GM12878 (cell line): ENCODE measurements at regions not wholly inside any gene's neighbourhood (a gene's known extent, or its start where the extent isn't known, plus 50 kb on each side); places are given as distances from the start of the nearest gene placed in this dataset.

ENCODE experiments used
- E2F4 ChIP-seq: IDR thresholded peaks from 2 replicates; pipeline ENCODE4 v1.6.1; 2012; ENCODE audit warnings: low read depth, low read length, improper control_type of control experiment
- E4F1 ChIP-seq: fragments of 450-650 bp; IDR thresholded peaks from 2 replicates; pipeline ENCODE4 v1.6.1; 2018; ENCODE audit warnings: borderline replicate concordance, mild to moderate bottlenecking; ENCODE audit not compliant: partially characterized antibody
- EED ChIP-seq: sonication (generic); IDR thresholded peaks from 2 replicates; pipeline ENCODE4 v1.6.1; 2016; ENCODE audit warnings: antibody characterized with exemption, low read depth
- ELK1 ChIP-seq: IDR thresholded peaks from 2 replicates; pipeline ENCODE4 v1.6.1; 2012; ENCODE audit warnings: low read depth, low read length, improper control_type of control experiment
- ESRRA ChIP-seq: IDR thresholded peaks from 2 replicates; pipeline ENCODE4 v1.6.1; 2012; ENCODE audit warnings: mild to moderate bottlenecking, low read length, improper control_type of control experiment
- FOXK2 ChIP-seq: fragments of 450-650 bp; IDR thresholded peaks from 2 replicates; pipeline ENCODE4 v1.6.1; 2017; ENCODE audit warnings: mild to moderate bottlenecking, moderate library complexity
- HCFC1 ChIP-seq: fragments of 150-350 bp; IDR thresholded peaks from 2 replicates; pipeline ENCODE4 v1.6.1; 2014; ENCODE audit warnings: low read length
- IRF3 ChIP-seq: fragments of 450-650 bp; IDR thresholded peaks from 2 replicates; pipeline ENCODE4 v1.6.1; 2014; ENCODE audit warnings: mild to moderate bottlenecking
- NRF1 ChIP-seq: conservative IDR thresholded peaks from 2 replicates; pipeline ENCODE4 v1.6.1; 2011; ENCODE audit warnings: mild to moderate bottlenecking, low read depth, low read length, improper control_type of control experiment
- PAX5 ChIP-seq: IDR thresholded peaks from 2 replicates; pipeline ENCODE4 v1.6.1; 2011; ENCODE audit warnings: low read depth, low read length, borderline replicate concordance
- PKNOX1 ChIP-seq: fragments of 450-650 bp; IDR thresholded peaks from 2 replicates; pipeline ENCODE4 v1.6.1; 2016; ENCODE audit warnings: mild to moderate bottlenecking
- RCOR1 ChIP-seq: conservative IDR thresholded peaks from 2 replicates; pipeline ENCODE4 v1.6.1; 2012; ENCODE audit warnings: low read depth, low read length, improper control_type of control experiment
- SKIL ChIP-seq: fragments of 450-650 bp; IDR thresholded peaks from 2 replicates; pipeline ENCODE4 v1.6.1; 2017; ENCODE audit warnings: mild to moderate bottlenecking, low read depth, inconsistent platforms; ENCODE audit not compliant: poor library complexity, severe bottlenecking
- SUZ12 ChIP-seq: fragments of 200-600 bp; sonication (generic); IDR thresholded peaks from one replicate; pipeline ENCODE4 v1.6.1; 2018; ENCODE audit warnings: antibody characterized with exemption, mild to moderate bottlenecking; ENCODE audit not compliant: unreplicated experiment
- YBX1 ChIP-seq: fragments of 450-650 bp; IDR thresholded peaks from 2 replicates; pipeline ENCODE4 v1.6.1; 2016; ENCODE audit warnings: antibody characterized with exemption
- ZNF592 ChIP-seq: fragments of 450-650 bp; IDR thresholded peaks from 2 replicates; pipeline ENCODE4 v1.6.1; 2017; ENCODE audit warnings: mild to moderate bottlenecking, moderate library complexity

- TF ChIP-seq E2F4 (no peak), YBX1 (no peak), E4F1 (no peak), ESRRA (no peak), SKIL (peak; percentile 55), SUZ12 (no peak), PAX5 (peak; percentile 79; the same call in 1 of the 2 replicates), ELK1 (no peak), EED (peak; percentile 81), PKNOX1 (peak; percentile 91), IRF3 (no peak), FOXK2 (peak; percentile 47; the same call in 1 of the 2 replicates), HCFC1 (no peak; the same call in 1 of the 2 replicates), ZNF592 (no peak), NRF1 (no peak), RCOR1 (no peak)
Measured at GRCh38 chr17:77404812-77405581, 264.2 kb downstream of the SEC14L1 start (continued).
